NB4 (cell line): ENCODE measurements at regions not wholly inside any gene's neighbourhood (a gene's known extent, or its start where the extent isn't known, plus 50 kb on each side); places are given as distances from the start of the nearest gene placed in this dataset.

Source experiments
- MYC ChIP-seq: IDR thresholded peaks from 2 replicates; pipeline ENCODE4 v1.6.1; 2011; ENCODE audit warnings: low read depth, low read length
- POLR2A ChIP-seq: IDR thresholded peaks from 2 replicates; pipeline ENCODE4 v1.6.1; 2011; ENCODE audit warnings: mild to moderate bottlenecking; ENCODE audit not compliant: insufficient read length; ENCODE audit errors: extremely low read depth
- TF ChIP-seq, protein P1 (sequence below): IDR thresholded peaks from one replicate; pipeline ENCODE4 v1.5.1; 2012; ENCODE audit warnings: low read depth, low read length
- TF ChIP-seq, protein P2 (sequence below): IDR thresholded peaks from 2 replicates; pipeline ENCODE4 v1.6.1; 2011; ENCODE audit warnings: low read depth, low read length

DNA sequence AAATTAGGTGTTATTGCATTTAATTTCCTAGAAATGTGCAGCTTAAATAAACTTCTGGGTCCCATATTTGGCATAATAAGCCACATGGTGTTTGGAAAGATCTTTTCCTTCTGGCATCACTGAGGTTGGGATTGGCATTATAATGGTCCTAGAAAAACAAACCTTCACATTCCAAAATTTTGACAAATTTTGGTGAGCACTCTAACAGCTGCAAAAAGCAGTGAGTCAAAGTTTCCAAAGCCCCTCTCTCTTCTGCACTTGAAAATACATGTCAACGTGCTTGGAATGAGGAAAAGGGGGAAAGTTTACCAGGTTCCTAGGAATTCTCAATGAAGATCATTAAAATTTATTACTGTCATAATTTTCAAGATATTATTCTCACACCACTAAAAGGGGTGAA, 77.8 kb upstream of the STK17B start:
- TF ChIP-seq, protein P1, sequence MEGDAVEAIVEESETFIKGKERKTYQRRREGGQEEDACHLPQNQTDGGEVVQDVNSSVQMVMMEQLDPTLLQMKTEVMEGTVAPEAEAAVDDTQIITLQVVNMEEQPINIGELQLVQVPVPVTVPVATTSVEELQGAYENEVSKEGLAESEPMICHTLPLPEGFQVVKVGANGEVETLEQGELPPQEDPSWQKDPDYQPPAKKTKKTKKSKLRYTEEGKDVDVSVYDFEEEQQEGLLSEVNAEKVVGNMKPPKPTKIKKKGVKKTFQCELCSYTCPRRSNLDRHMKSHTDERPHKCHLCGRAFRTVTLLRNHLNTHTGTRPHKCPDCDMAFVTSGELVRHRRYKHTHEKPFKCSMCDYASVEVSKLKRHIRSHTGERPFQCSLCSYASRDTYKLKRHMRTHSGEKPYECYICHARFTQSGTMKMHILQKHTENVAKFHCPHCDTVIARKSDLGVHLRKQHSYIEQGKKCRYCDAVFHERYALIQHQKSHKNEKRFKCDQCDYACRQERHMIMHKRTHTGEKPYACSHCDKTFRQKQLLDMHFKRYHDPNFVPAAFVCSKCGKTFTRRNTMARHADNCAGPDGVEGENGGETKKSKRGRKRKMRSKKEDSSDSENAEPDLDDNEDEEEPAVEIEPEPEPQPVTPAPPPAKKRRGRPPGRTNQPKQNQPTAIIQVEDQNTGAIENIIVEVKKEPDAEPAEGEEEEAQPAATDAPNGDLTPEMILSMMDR: no peak
- TF ChIP-seq POLR2A (no peak), MYC (no peak)
- TF ChIP-seq, protein P2, sequence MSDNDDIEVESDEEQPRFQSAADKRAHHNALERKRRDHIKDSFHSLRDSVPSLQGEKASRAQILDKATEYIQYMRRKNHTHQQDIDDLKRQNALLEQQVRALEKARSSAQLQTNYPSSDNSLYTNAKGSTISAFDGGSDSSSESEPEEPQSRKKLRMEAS: no peak
